Left ventricle myocardium inferior (tissue), 1 donor: ENCODE measurements at regions not wholly inside any gene's neighbourhood (a gene's known extent, or its start where the extent isn't known, plus 50 kb on each side); places are given as distances from the start of the nearest gene placed in this dataset.

Experiments used
- DNase-seq: peaks from one replicate; pipeline ENCODE4 v3.0.0-alpha.2; 2020
- H3K27ac ChIP-seq: fragments of 200-600 bp; replicated peaks from 2 replicates; pipeline ENCODE4 v1.8.0; 2021
- H3K27me3 ChIP-seq: fragments of 200-600 bp; 2 replicates; pipeline ENCODE4 v1.8.0; 2021; ENCODE audit warnings: low read depth
- H3K36me3 ChIP-seq: fragments of 200-600 bp; 2 replicates; pipeline ENCODE4 v1.8.0; 2021
- H3K4me1 ChIP-seq: fragments of 200-600 bp; 2 replicates; pipeline ENCODE4 v1.8.0; 2021
- H3K4me3 ChIP-seq: fragments of 200-600 bp; 2 replicates; pipeline ENCODE4 v1.8.0; 2021; ENCODE audit warnings: mild to moderate bottlenecking, moderate library complexity
- H3K9me3 ChIP-seq: fragments of 200-600 bp; replicated peaks from 2 replicates; pipeline ENCODE4 v1.8.0; 2021
- intact Hi-C: fragments of 100-400 bp; cut with micrococcal nuclease; formaldehyde crosslinking; loops from one replicate; pipeline ENCODE4 v1.11.0; 2022
- TF ChIP-seq, protein P1 (sequence below): fragments of 200-600 bp; IDR thresholded peaks from 2 replicates; pipeline ENCODE4 v1.8.0; 2021; ENCODE audit warnings: antibody characterized with exemption, mild to moderate bottlenecking, borderline replicate concordance
- donor health status: DM: no; HTN: yes; CAD: no; lungs with severe emphysema.

DNA sequence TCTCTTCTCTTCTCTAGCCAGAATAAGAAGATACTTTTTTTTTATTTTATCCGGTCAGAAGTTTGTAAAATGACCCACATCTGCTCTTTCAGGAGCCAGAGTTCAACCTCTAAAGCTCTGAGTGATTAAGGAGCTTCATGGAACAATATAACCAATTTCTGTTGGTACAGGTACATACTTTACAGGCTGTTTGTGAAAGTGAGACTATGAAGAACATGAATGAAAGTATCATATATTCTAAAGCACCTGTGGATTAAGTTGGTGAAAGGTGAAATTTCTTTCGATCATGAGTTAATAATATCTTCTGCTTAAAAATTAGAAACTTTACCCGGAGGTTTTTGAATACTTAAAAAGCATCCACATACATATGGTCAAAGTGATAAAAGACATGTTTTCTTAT lies 65.2 kb downstream of the DMRT2 start:
- intact Hi-C loops = no loop called here
- TF ChIP-seq, protein P1, sequence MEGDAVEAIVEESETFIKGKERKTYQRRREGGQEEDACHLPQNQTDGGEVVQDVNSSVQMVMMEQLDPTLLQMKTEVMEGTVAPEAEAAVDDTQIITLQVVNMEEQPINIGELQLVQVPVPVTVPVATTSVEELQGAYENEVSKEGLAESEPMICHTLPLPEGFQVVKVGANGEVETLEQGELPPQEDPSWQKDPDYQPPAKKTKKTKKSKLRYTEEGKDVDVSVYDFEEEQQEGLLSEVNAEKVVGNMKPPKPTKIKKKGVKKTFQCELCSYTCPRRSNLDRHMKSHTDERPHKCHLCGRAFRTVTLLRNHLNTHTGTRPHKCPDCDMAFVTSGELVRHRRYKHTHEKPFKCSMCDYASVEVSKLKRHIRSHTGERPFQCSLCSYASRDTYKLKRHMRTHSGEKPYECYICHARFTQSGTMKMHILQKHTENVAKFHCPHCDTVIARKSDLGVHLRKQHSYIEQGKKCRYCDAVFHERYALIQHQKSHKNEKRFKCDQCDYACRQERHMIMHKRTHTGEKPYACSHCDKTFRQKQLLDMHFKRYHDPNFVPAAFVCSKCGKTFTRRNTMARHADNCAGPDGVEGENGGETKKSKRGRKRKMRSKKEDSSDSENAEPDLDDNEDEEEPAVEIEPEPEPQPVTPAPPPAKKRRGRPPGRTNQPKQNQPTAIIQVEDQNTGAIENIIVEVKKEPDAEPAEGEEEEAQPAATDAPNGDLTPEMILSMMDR = no peak
- Histone ChIP-seq H3K9me3 (peaks cover 17% of the 10 kb centered on the region), H3K4me3 (no peak overlapping the region), H3K4me1 (no peaks in the 10 kb centered on the region), H3K36me3 (no peaks in the 10 kb centered on the region), H3K27me3 (no peaks in the 10 kb centered on the region), H3K27ac (no peak overlapping the region)
- no peak for DNase-seq

DNA sequence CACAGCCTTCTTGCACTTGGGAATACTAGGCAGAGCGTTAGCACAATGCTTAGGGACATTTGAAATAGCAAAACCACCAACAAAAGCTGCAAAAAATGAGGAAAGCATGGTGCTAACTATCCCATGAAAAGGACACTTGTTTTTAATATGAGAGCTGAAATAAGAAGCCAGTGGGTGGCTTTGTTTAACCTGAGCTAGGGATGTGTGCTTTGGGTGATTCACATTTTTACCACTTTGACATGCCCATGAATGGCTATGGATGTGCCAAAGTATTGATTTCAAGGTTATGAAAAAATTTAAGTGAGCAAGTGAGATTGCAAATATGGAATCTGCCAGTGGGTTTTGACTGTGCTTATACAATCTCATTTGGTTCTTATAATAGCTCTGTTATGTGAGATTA lies 67.3 kb downstream of the DMRT2 start:
- Histone ChIP-seq H3K27ac (no peak overlapping the region), H3K9me3 (peaks cover 3% of the 10 kb centered on the region), H3K27me3 (no peaks in the 10 kb centered on the region), H3K4me1 (no peaks in the 10 kb centered on the region), H3K36me3 (no peaks in the 10 kb centered on the region), H3K4me3 (no peak overlapping the region)
- TF ChIP-seq, protein P1 = no peak
- no peak for DNase-seq
- intact Hi-C loops = no loop called here

DNA sequence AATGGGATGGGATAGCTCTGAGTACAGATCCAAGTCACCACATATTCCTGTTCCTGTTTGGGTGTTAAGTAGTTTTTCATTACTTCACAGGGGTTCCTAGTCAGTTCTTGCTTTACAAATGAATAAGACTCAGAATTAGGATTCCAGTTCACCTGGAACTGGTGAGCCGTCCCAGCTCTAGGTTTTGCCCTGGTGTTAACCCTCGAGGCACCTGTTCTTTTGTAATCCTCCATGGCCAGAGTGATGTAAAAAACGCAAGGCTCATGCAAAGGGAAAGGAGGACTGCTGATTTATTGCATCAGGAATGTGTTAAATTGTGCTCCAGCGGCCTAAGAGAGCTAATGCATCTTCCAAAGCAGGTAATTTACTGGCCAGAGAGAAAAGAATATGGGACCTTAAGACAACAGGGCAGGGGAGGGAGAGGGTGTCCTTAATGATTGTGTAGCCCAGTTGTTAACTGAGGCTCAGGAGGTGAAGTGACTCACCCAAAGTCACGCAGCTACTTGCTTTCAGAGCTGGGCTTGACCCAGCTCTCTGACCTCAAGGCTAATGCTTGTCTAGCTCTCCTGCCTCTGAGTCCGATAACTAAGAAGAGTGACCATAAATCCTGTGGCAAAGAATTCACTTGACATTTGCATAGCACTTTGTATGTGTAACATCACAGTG lies 70.5 kb downstream of the DMRT2 start:
- TF ChIP-seq, protein P1 = no peak
- intact Hi-C loops = no loop called here
- Histone ChIP-seq H3K27ac (no peak overlapping the region), H3K9me3 (no peaks in the 10 kb centered on the region), H3K4me1 (no peaks in the 10 kb centered on the region), H3K36me3 (no peaks in the 10 kb centered on the region), H3K27me3 (no peaks in the 10 kb centered on the region), H3K4me3 (no peak overlapping the region)
- no peak for DNase-seq

DNA sequence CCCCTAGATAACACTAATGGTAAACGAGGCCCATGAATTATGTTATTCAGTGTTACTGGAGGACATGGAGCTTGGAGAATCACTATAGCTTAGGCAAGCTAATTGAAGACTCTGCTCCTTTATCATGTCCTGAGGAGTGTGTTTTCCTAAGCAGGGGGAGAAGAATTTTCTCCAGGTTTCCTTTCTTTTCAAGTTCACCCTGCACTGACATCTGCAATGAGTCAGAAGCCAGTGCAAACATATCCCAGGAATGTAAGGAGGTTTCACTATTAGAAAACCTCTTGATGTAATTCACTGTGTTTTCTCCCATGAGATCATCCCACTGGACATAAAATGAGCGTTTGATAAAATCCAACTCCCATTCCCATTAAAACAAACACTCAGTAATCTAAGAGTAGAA lies 75.6 kb downstream of the DMRT2 start:
- H3K36me3 ChIP-seq = no peaks in the 10 kb centered on the region
- H3K4me3 ChIP-seq = no peak overlapping the region
- H3K27ac ChIP-seq = no peak overlapping the region
- intact Hi-C loops = no loop called here
- peaks cover 3% of the 10 kb centered on the region for H3K9me3 ChIP-seq
- DNase-seq = no peak
- H3K4me1 ChIP-seq = no peaks in the 10 kb centered on the region
- H3K27me3 ChIP-seq = no peaks in the 10 kb centered on the region
- TF ChIP-seq, protein P1 = no peak

DNA sequence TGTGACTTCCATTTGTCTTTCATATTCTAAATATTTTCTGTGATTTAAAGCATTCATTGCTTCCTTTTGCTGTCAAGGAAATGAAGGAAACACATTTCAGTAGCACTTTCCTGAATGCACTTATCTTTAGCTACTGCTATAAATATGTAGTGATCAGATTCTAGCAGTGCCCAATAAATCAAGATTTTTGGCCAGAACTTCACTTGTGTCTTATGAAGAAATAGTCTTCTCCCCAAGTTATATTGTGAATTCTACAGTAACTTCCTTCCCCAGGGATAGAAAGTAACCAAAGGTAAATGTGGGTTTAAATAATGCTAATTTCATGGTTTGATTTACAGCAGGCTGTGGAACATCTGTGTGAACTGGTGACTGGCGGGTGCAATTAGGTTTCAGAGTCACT lies 77.9 kb downstream of the DMRT2 start:
- intact Hi-C loops = no loop called here
- Histone ChIP-seq H3K9me3 (peaks cover 12% of the 10 kb centered on the region), H3K4me3 (no peak overlapping the region), H3K27me3 (no peaks in the 10 kb centered on the region), H3K36me3 (no peaks in the 10 kb centered on the region), H3K27ac (no peak overlapping the region), H3K4me1 (no peaks in the 10 kb centered on the region)
- DNase-seq = no peak
- TF ChIP-seq, protein P1 = no peak

DNA sequence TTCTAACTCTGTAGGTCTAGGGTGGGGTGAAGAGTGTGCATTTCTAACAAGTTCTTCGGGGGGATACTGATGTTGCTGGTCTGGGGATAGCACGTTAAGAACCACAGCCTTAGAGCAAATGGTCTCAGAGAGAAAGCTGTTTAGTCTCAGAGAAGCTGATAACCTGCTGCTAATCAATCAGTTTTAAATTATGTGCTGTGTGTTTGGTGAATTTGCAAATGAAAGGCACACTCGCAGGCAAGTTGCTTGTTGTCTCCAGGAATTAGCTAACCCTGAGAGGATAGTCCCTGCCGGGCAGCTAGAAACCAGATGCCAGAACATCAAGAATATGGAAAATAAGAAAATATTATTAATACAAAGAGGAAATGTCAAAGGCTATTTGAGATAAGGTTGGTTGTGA lies 79.2 kb downstream of the DMRT2 start:
- DNase-seq = no peak
- H3K27ac ChIP-seq = no peak overlapping the region
- H3K36me3 ChIP-seq = no peaks in the 10 kb centered on the region
- H3K27me3 ChIP-seq = no peaks in the 10 kb centered on the region
- H3K9me3 ChIP-seq = peaks cover 22% of the 10 kb centered on the region
- TF ChIP-seq, protein P1 = no peak
- no peaks in the 10 kb centered on the region for H3K4me1 ChIP-seq
- no peak overlapping the region for H3K4me3 ChIP-seq
- intact Hi-C loops = no loop called here
